Stimulated activated CD4-positive, alpha-beta T cell treated with anti-CD3 and anti-CD28 coated beads, Interleukin-2, amount 100 ng/mL, for 24 hours (primary cell): ENCODE measurements at regions not wholly inside any gene's neighbourhood (a gene's known extent, or its start where the extent isn't known, plus 50 kb on each side); places are given as distances from the start of the nearest gene placed in this dataset.

Experiments used
- DNase-seq, 2 donors: peaks; one replicate each; pipeline ENCODE4 v3.0.0-alpha.2; 2020

DNA sequence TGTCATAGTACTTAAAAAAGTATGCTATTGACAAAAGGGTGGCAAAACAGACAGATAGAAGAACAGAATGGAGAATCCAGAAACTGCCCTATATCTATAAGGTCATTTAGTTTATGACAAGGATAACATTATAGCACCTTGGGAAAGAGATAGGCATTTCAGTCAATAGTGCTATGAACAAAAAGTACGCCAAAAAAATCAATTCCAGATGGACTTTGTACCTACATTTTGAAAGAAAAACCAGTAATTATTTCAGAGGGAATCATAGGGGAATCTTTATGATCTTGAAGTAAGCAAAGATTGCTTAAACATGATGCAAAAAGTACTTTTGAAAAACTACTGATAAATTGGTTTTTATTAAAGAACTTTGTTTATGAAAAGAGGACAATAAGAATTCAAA is 59.9 kb upstream of the SETBP1 start:
- DNase-seq, result no peak

DNA sequence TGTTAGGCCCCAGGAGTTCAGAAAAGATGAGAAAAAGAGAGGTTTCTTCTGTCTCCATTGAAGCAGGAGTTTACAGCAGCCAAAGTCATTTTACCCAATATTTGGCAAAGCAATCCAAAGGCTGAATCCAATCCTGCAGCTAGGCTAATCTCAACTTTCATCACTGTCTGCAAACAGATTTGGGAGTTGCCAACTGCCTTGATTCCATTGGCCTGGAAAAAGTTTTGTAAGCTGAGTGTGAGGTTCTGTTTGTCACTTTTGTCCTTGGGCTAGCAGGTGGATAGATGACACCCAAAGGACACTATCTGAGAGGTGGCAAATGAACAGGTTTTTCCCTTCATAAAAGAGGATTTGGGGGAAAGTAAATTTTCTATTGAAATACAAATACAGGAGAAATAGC is 56.6 kb upstream of the SETBP1 start:
- no peak for DNase-seq

DNA sequence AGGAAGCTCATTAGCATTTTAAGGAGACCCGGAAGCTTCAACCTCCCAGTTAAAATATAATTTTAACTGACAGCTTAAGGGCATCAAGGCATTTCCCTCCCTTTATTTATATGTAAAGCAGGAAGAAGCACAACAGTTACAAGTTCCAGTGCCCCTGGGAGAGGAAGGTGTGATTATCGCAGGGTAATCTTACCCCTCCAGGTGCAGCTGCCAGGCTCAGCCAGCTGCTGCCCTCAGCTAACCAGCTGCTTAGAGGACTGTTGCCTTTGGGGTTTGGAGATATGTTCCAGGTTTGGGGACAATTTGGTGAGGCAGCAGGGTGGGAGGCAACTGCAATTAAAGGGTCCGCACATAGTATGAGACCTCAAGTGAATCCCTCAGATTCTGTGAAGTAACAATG is 55.3 kb upstream of the SETBP1 start:
- DNase-seq, result no peak

DNA sequence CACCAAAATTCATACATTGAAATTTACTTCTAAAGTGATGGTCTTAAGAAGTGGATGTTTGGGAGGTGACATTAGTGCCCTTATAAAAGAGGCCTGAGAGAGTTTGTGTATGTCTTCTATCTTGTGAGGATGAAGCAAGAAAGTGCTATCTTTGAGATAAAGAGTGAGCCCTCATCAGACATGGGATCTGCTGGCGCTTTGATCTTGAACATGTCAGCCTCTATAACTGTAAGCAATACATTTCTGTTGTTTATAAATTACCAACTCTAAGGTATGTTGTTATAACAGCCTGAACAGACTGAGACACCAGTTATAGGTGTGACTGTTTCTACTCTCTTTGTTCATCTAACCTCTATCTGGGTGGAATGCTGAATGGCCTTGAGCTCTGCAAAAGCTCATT is 54.5 kb upstream of the SETBP1 start:
- no peak for DNase-seq

DNA sequence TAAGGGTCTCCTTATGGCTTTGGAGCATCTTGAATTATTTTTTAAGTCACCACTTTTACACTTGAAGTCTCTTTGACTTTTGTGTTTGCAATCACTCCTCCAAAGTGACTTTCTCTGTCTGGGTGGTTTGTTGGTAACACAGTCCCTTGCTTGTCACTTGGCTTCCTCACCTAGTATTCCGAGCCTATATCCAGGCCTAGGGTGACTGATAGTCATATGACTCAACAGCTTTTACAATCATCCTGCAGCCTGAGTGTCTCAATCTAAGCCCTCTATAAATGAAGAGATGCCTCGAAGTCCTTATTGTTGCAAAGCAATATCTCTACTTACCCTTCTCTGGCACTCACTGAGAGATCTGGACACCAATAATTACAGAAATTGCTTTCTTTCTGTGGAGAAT is 53.9 kb upstream of the SETBP1 start:
- no peak for DNase-seq

DNA sequence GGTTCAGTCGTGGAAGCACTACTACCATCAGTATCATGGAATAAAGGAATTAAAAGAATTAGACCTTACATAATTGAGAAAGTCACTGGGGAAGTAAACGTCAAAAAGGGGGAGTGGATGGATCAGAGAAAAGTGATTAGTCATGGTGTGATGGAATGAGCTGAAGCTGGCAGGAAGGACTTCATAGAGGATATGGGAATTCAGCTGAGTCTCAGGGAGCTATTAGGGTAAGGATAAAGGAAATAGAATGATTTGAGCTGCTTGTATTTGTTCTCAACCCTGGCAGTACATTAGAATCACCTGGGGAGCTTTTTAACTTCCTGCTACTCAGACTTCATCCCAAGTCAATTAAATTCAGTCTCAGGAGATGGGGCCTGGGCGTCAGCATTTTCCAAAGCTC is 53.4 kb upstream of the SETBP1 start:
- DNase-seq, result no peak

DNA sequence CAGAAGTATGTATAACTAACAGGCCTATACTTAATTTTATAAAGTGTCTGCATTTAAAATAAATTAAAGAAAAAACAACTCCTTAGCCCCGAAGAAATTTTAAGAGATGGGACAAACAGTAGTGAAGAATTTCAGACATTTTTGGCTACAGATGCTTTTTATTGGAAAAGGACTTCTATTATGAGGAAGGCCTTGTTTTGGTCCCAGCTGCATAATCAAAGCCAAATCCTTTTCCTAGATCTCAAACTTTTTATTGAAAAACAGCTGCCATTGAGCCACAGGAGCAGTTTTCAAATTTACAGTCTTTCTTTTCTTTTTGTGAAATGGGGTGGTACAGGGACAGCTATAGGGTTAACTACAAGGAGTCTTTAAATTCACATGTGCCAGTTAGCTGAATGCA is 51.3 kb upstream of the SETBP1 start:
- no peak for DNase-seq

DNA sequence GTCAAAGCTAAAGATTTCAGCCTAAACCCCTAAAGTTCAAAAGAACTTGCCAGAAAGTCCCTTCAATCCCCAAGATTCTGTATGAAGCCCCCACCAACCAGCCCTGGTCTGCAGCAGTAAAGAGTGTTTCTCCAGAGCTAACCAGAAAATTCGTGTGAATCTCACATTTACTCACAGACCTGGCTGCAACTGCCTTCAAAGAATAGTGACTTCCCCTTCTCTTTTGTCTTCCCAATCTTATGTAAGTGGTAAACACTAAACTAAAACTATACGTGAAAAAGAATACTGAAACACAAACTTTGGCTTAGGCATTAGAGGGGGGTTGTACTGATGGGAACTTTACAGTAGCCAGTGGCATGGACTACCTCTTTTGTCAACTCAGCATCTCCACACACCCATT is 50.6 kb upstream of the SETBP1 start:
- no peak for DNase-seq
